Stimulated activated CD8-positive, alpha-beta memory T cell treated with anti-CD3 and anti-CD28 coated beads, Interleukin-7, amount 100 ng/mL, for 48 hours (primary cell): ENCODE measurements at regions not wholly inside any gene's neighbourhood (a gene's known extent, or its start where the extent isn't known, plus 50 kb on each side); places are given as distances from the start of the nearest gene placed in this dataset.

Source experiments
- DNase-seq, 2 donors: peaks; one replicate each; pipeline ENCODE4 v3.0.0-alpha.2; 2020; ENCODE audit warnings: low read depth in 1 of 2; ENCODE audit errors: extremely low read depth in 1 of 2

DNA sequence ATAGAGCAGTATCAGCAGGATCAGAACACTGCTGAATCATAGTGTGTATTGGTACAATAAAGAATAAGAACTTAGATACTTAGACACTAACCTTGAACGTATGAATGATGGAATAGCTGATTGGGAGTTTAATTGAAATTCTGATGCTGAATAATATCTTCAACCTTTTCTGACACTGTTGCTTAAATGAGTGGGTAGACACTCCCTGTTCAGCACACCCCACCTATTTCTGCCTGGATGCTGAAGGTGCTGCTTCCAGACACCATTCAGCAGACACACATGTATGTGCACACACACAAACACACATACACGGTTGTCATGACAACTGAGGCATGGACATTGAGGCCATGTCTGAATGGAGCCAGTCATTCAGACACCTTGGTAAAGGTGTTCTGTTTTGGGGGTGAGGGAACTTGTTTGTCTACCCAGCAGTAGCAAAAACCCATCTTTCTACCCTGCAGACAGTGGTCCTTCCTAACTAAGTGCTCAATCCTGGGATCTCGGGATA is 54.3 kb downstream of the TMEM215 start:
- no peak for DNase-seq

DNA sequence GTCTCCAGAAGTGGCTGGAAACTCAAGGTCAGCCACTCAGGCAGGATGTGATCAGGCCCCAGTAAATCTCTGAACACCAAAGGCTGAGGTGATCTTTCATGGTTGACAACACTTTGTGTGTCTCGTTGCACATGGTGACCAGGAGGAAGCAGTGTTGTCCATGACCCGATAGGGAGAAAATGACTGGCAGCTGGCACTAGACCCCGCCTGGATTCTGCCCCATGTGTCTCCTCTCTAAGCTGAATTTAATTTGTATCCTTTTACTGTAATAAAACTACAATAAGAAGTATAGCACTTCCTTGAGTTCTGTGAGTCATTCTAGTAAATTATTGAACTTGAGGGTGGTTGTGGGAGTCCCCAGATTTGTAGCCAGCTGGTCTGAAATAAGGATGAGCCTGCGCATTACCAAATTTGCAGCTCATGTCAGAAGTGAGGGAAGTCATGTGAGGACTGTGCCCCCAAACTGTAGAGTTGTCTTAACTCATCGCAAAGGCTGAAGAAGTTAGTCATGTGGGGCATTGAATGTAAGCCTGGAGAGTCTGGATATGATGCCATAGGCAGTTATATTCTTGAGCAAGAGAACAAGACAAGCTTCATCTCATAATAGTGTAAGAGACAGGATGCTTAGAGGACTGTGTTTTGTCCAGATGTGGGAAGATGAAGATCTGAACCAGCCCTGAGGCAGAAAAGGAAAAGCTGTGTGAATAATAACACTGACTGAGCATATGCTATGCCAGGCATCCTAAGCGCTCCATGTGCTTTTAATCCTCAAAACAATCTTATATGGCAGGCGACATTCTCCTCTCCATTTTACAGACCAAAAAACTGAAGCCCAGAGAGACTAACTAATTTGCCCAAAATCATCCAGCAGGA is 55.9 kb downstream of the TMEM215 start:
- no peak for DNase-seq

DNA sequence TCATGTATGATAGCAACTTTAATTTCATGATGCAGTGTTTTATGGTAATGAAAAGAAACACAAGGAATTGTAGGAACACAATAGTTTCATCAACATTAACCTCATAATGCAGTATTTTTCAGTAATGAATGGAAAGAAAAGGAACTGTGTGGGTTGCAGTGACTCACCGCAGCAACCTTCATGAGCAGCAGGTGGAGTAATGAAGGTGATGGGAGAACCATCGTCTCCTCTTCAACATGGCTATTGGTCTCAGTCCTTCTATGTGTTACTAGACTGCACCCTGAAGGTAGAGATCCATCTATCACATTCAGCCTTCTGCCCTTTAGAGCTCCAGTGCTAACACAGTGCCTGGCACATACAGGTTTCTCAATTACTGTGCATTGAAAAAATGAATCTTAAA is 58.0 kb downstream of the TMEM215 start:
- no peak for DNase-seq

DNA sequence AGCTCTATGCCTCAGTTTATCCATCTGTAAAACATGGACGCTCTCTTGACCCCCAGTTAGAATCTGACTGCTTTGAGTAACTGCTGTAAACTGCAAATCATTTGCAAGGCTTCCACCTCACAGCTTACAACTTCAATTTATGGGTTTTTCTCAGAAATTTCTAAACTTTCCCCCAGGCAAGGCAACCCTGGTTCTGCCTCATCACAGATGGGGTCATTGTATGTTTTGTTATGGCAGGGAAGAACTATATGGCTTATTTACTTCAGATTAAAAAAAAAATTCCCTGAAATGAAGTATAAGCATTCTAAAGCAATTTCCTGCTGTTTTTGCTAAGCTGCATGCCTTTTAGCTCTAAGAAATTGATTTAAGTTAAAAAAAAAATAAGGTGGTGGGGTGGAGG is 60.0 kb downstream of the TMEM215 start:
- no peak for DNase-seq

DNA sequence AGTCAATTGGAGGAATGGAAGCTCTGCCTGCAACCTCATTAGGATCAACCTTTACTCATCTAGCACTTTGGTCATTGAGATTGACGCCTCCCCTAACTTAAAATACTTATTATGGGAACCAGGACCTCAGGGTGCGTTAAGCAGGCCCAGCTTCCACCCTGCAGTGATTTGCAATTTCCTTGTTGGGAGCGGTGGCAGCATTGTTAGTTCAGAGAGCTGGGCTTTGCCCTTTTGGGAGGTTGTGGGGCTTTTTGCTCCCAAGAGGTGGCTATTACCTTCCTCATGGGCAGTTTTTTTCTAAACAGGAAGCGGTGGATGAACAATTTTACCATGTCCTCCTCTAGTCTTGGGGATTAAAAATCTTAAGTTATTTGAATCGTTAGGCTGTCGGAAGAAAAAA is 60.9 kb downstream of the TMEM215 start:
- no peak for DNase-seq

DNA sequence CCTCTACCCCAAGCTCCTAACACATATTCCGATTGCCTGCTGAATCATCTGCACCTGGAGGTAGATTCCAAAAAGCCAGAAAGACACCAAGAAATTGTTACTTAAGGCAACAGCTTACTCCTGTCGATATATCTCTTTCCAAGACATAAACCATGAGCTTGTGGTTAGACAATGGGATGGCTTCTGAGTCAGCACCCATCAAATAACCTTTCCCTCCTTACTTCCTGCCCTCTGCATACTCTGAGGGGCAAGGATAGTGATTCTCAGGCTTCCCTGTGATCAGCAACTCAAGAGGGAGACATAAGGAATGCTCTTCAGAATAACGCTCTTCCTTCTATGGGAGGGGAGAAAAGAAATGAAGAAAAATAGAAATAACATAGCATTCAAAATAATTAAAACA is 70.9 kb downstream of the TMEM215 start:
- DNase-seq = no peak

DNA sequence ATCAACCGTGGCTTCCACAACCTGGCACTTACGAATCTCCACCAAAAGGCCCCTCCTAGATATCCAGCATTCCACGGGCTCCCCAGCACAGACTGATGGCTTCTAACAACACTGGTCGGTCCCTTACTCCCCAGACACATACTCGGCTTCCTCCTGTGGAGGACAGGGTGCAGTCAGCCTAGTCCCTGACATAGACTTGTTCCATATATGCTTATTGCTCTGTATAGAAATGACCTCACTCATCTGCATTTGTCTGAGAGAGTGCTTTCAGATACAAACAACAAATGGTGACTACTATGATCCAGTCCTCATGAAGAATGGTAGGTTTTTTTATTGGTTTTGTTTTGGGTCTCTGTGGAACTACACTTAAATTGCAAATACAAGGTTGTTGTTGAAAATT is 72.4 kb downstream of the TMEM215 start:
- no peak for DNase-seq

DNA sequence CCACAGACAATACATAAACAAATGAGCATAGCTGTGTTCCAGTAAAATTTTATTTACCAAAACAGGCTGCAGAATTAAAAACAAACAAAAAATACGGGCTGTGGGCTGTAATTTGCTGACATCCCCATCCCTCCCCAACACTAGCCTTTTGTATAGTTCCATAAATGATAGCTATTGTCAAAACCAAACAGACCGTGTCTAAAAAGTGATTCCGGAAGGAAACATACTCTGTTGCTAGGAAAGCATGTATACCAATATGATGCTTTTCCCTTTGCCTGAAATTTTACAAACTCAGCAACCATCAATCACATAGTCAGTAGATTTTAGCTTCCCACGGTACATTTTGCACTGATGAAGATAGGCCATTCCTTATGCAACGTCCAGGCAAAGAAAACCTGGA is 80.0 kb downstream of the TMEM215 start:
- no peak for DNase-seq

DNA sequence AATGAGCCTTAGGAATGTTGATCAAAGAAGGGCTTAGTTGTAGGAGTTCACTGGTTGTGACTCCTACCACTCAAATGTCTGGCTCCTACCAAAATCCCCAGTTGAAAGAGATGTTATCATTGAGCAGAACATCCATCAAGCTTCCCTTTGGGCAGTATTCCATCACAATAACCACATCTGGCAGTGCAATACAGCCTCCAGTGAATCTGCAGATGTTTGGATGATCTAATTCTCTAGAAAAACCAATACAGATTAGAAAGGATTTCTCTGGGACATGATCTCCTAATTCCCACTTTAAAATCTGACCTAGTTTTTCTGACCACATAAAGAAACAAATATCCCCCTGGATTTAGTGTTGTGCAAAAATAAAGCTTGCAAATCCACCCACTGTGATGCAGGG is 81.6 kb downstream of the TMEM215 start:
- no peak for DNase-seq

DNA sequence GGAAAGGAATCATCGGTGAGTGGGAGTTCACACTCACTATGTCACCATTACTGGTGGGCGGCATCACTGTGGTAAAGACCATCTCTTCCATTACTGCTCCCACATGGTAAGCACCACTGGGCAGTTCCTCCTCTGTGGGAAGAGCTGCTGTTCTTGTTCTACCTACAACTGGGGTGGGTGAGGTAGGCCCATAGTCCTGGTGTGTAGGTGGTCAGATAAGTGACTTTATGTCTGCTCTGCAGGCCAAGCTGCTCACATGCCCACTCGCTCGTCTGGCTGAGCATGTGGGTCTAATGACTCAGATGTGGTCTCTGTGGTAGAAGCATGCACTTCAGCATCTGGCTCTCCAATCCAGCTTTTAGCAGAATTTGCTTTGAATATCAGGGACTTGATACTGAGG is 82.9 kb downstream of the TMEM215 start:
- peak; percentile 10 to 11 for DNase-seq

DNA sequence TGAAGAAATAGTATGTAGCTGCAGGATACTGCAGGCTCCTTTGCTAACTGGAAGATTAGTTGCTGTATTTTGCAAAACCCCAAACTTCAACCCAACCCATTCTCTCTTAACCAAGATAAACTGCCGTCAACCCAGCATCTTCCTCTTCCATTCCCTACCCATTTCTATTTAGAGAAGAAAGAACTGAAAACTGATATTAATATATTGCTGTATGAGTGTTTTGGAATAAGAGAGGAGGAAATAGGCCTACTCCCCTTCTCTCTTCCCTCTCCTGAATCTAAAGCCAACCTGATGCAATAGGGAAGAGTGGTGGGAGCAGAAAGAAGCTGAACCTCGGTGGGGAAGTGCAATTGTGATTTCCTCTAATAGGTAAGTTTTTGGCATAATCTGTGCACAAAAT is 83.7 kb downstream of the TMEM215 start:
- no peak for DNase-seq

DNA sequence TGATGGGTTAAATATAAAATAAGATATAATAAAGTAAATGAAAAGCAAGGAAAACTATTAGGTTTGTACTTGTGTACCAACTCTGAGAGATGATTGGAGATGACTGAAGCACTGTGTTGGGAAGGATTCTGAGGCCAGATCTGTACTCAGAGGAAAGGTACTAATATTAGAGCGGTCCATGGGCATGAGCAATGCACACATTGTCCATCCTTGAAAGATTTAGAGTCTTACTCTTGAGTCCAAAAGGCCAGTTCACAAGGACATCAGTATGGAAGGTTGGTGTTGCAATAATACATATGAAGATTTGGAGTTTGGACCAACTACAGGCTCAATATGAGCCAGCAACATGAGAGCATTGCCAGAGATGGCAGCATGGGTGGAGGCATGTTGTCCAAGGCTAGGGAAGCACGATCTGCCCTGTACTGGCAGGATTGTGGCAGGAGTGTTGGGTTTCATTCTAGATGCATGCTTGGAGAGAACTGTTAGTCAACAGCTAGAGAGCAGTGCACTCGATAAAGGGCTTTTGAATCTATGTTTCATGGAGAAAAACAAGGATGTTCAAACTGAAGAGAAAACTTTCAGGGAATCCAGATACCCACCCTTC is 84.4 kb downstream of the TMEM215 start:
- DNase-seq = no peak

DNA sequence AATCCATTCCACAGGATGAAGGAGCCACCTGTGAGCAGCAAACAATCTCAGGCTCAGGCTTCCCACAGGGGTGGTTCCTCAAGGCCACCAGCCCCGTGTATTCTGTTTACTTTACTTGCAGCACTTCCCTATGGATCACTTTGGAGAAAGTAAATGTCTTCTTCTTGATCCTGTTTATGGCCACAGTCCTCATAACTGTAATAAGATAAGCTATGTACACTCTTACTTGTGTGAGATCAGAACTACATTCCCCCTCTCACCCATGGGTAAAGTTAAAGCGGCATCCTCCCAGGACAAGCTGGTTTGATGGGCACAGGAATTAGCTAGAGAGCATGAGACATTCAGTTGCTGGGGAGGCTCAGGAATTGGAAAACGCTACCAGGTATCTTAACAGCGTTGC is 86.1 kb downstream of the TMEM215 start:
- DNase-seq = no peak

DNA sequence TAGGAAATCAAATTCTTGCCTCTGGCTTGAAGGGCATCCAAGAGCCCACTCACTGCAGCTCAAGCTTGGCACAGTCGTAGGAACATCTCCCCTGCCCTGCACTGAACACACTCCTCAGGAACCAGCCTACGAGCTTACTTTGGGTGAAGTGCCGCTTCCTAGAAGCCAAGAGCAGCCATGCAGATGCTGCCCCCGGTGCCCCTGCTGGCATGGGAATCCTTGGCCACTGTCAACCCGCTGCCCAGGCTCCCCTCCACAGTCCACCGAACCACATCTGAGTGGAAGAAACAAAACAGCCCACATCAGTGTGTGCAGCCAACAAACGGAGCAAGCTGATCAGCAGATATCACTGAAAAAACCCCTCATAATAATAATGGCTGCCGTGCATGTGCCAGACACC is 89.8 kb downstream of the TMEM215 start:
- no peak for DNase-seq

DNA sequence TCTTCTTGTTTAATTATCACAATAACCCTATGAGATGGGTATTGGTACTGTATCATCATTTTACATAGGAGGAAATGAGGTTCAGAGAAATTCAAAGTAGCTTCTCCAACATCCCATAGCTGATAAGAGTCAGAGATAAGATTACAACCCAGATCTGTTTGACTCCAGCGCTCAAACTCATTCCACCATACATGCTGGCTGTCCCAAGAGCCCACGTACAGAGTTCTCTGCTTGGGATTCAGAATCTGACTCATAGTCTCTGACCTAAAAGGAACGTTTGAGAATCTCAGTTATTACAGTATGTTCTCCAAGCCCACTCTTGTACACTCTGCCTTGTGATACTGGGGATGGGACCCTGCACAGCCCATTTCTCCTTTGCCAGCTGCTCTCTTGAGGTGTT is 90.2 kb downstream of the TMEM215 start:
- no peak for DNase-seq

DNA sequence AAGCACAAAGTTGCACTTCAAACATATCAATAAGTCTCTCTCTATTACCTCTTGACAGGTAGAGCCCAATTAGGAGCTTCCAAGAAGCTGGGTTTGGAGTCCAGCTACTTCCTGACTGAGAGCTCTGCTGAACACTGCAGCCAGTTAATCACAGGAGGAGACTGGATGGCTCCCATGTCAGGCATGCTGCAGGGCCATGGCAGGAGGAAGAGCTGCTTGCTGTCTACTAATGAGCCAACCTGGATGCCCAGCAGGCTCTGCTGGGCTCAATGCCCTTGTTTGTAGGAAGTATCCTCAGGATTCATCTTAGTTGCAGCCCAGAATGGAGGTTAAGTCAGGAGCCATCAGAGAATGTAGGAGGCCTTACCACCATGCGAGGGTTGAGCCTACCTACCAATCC is 91.9 kb downstream of the TMEM215 start:
- no peak for DNase-seq

DNA sequence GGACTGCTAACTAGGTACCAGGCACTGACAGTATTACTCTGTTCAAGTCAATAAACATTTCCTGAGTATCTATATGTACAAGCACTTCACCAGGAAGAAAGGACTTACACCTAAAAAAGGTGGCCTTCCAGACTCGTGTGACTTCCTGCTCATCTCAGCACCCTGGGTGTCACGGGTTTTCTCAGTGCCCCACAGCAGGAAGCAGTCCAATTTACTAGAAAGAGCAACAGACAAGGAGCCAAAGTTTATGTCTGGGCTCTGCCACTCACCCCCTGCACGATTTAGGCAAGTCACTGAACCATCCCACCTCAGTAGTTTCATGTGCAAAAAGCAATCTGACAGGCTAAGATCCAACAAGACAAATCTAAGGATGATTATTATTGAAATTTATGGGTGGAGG is 92.4 kb downstream of the TMEM215 start:
- DNase-seq = no peak

DNA sequence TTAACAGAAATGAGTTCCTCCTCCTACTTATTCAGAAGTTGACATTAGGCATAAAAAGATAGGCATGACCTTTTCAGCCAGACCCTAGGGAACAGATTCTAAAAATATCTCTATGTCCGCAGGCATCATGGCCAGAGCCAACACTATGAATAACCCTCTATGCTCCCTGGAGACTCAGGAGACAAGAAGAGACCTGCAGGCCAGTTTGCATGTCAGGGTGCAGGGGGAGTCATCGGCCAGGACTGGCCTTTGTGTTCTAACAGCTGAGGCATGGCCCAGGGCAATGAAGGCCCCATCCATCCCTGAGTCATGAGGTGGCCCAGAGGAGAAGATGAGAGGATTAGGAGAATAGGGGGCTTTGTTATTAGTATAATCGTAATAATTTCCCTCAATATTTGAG is 93.8 kb downstream of the TMEM215 start:
- no peak for DNase-seq

DNA sequence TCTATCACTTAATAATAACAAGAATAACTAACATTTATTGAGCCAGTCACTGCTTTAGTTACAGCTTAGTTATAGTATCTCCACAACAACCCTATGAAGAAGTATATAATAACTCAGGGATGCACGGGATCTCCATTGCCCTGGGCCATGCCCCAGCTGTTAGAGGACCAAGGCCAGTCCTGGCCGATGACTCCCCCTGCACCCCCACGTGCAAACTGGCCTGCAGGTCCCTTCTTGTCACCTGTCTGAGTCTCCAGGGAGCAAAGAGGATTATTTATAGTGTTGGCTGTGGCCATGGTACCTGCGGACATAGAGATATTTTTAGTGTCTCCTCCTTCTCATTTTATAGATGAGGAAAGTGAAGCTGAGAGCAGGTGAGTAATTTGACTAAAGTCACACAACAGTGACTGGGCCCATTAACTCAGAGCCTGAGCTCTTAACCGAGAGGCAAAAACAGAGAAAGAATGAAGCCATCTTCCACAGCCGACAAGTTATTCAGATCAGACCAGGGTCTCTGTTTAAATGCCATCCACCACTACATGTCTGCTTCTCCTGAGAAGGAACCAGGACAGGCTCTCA is 94.4 kb downstream of the TMEM215 start:
- no peak for DNase-seq

DNA sequence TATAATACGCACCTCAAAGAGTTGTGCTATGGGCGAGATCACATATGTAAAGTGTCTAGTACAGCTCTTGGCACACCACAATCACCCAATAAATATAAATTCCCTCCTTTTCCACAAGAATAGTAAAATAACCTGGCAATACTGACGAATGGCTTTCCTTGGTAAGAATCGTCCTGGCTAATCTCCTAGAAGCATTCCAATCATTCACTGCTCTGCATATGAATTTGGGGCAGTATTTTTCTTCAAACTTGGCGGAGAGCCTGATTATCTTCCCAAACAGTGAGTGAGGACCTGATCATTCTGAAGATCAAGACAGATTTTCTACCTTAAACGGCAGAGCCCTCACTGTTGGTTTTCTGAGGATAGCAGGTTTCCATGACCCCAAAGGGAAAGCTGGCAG is 96.0 kb downstream of the TMEM215 start:
- no peak for DNase-seq

DNA sequence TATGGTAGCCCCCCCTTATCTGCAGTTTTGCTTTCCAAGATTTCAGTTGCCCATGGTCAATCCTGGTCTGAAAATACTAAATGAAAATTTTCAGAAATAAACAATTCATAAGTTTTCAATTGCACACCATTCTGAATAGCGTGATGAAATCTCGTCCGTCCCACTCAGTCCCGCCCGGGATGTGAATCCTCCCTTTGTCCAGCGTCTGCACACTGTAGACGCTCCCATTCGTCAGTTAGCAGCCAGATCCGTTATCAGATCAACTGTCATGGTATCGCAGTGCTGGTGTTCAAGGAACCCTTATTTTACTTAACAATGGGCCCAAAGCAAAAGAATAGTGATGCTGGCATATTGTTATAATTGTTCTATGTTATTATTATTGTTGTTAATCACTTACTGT is 98.6 kb downstream of the TMEM215 start:
- DNase-seq = no peak

DNA sequence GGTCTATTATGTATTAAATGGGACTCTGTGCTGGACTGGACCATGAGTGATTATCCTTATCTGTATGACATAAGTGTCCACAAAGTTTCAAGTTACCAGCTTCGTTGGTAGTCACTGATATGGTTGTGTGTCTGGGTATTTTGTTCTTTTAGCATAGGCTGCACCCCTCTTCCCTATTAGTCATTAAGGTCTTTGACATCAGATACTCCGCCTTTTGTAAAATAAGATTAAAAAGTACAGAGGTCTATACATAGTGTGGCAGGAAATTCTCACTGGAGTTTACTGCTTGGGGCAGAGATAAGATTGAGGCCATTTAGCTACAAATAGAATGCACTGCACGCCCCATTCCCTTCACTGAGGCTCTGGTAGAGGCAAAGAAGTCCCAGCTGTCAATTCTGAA is 99.4 kb downstream of the TMEM215 start:
- DNase-seq = no peak
